H9 (cell line): ENCODE measurements at regions not wholly inside any gene's neighbourhood (a gene's known extent, or its start where the extent isn't known, plus 50 kb on each side); places are given as distances from the start of the nearest gene placed in this dataset.

Source experiments
- DNase-seq: peaks from one replicate; pipeline ENCODE4 v3.0.0-alpha.2; 2017
- H2AFZ ChIP-seq: one replicate; pipeline ENCODE4 v1.6.1; 2013; ENCODE audit warnings: mild to moderate bottlenecking, low read length, control low read depth, moderate library complexity
- H2AK5ac ChIP-seq: 2 replicates; pipeline ENCODE4 v1.6.1; 2013; ENCODE audit warnings: low read length, control low read depth, mixed read lengths; ENCODE audit not compliant: insufficient read length
- H2BK120ac ChIP-seq: one replicate; pipeline ENCODE4 v1.6.1; 2013; ENCODE audit warnings: low read depth, mild to moderate bottlenecking, low read length, control low read depth, inconsistent platforms; ENCODE audit not compliant: poor library complexity, severe bottlenecking
- H2BK12ac ChIP-seq: 2 replicates; pipeline ENCODE4 v1.6.1; 2013; ENCODE audit warnings: low read length, control low read depth, mixed read lengths, low read depth; ENCODE audit not compliant: insufficient read length
- H2BK15ac ChIP-seq: 2 replicates; pipeline ENCODE4 v1.6.1; 2013; ENCODE audit warnings: low read depth, low read length, control low read depth
- H2BK20ac ChIP-seq: one replicate; pipeline ENCODE4 v1.6.1; 2013; ENCODE audit warnings: low read depth, mild to moderate bottlenecking, low read length, control low read depth, inconsistent platforms; ENCODE audit not compliant: poor library complexity, severe bottlenecking
- H2BK5ac ChIP-seq: 2 replicates; pipeline ENCODE4 v1.6.1; 2013; ENCODE audit warnings: low read length, control low read depth, mixed read lengths; ENCODE audit not compliant: insufficient read length
- H3K14ac ChIP-seq: 2 replicates; pipeline ENCODE4 v1.6.1; 2013; ENCODE audit warnings: low read length, control low read depth; ENCODE audit not compliant: insufficient read depth
- H3K18ac ChIP-seq: 2 replicates; pipeline ENCODE4 v1.6.1; 2013; ENCODE audit warnings: low read depth, mild to moderate bottlenecking, mixed read lengths, low read length, control low read depth; ENCODE audit not compliant: insufficient read length
- H3K23ac ChIP-seq: 2 replicates; pipeline ENCODE4 v1.6.1; 2013; ENCODE audit warnings: low read length, control low read depth, mixed read lengths, low read depth; ENCODE audit not compliant: insufficient read length
- H3K23me2 ChIP-seq: 2 replicates; pipeline ENCODE4 v1.6.1; 2013; ENCODE audit warnings: low read depth, mild to moderate bottlenecking, mixed read lengths, low read length, control low read depth; ENCODE audit not compliant: insufficient read length, poor library complexity, severe bottlenecking
- H3K27ac ChIP-seq: 2 replicates; pipeline ENCODE4 v1.5.1; 2013; ENCODE audit warnings: low read length, control low read depth, mixed read lengths, low read depth; ENCODE audit not compliant: insufficient read length
- H3K27me3 ChIP-seq: 2 replicates; pipeline ENCODE4 v1.6.1; 2013; ENCODE audit warnings: low read length, control low read depth, inconsistent platforms; ENCODE audit not compliant: insufficient read depth
- H3K4ac ChIP-seq: 2 replicates; pipeline ENCODE4 v1.6.1; 2013; ENCODE audit warnings: low read depth, mild to moderate bottlenecking, control low read depth, inconsistent platforms, low read length, moderate library complexity
- H3K4me1 ChIP-seq: 2 replicates; pipeline ENCODE4 v1.6.1; 2013; ENCODE audit warnings: low read length, control low read depth, inconsistent platforms; ENCODE audit not compliant: insufficient read depth
- H3K4me2 ChIP-seq: 2 replicates; pipeline ENCODE4 v1.6.1; 2013; ENCODE audit warnings: low read length, control low read depth, mixed read lengths; ENCODE audit not compliant: insufficient read length, insufficient read depth
- H3K56ac ChIP-seq: 2 replicates; pipeline ENCODE4 v1.6.1; 2013; ENCODE audit warnings: low read depth, mild to moderate bottlenecking, mixed read lengths, low read length, control low read depth; ENCODE audit not compliant: insufficient read length
- H3K79me1 ChIP-seq: 2 replicates; pipeline ENCODE4 v1.6.1; 2013; ENCODE audit warnings: low read depth, mild to moderate bottlenecking, moderate library complexity, low read length, control low read depth, inconsistent platforms; ENCODE audit not compliant: insufficient read depth, poor library complexity, severe bottlenecking
- H3K79me2 ChIP-seq: 2 replicates; pipeline ENCODE4 v1.6.1; 2013; ENCODE audit warnings: low read length, control low read depth, inconsistent platforms; ENCODE audit not compliant: insufficient read depth
- H3K9ac ChIP-seq: 2 replicates; pipeline ENCODE4 v1.6.1; 2013; ENCODE audit warnings: low read length, control low read depth, mixed read lengths; ENCODE audit not compliant: insufficient read length; ENCODE audit errors: extremely low read depth
- H3K9me3 ChIP-seq: one replicate; pipeline ENCODE4 v1.6.1; 2013; ENCODE audit warnings: low read depth, low read length, inconsistent platforms; ENCODE audit not compliant: control insufficient read depth
- H3T11ph ChIP-seq: one replicate; pipeline ENCODE4 v1.6.1; 2013; ENCODE audit warnings: mild to moderate bottlenecking, low read length, control low read depth, inconsistent platforms
- H4K20me1 ChIP-seq: one replicate; pipeline ENCODE4 v1.6.1; 2013; ENCODE audit not compliant: control insufficient read depth, insufficient read length, insufficient read depth
- H4K5ac ChIP-seq: 2 replicates; pipeline ENCODE4 v1.6.1; 2013; ENCODE audit warnings: low read depth, mild to moderate bottlenecking, mixed read lengths, low read length, control low read depth; ENCODE audit not compliant: insufficient read length
- H4K8ac ChIP-seq: replicated peaks from 2 replicates; pipeline ENCODE4 v1.6.1; 2013; ENCODE audit warnings: low read length, control low read depth, mixed read lengths, low read depth; ENCODE audit not compliant: insufficient read length
- H4K91ac ChIP-seq: 2 replicates; pipeline ENCODE4 v1.6.1; 2013; ENCODE audit warnings: low read depth, mild to moderate bottlenecking, moderate library complexity, mixed read lengths, low read length, control low read depth; ENCODE audit not compliant: insufficient read length
- H3K27ac Mint-ChIP-seq, 3 experiments: 2 replicates in 2 of 3; 3 replicates in 1 of 3; pipeline ENCODE4 v1.8.0; 2020 to 2021; ENCODE audit warnings: mixed read lengths in 3 of 3, mild to moderate bottlenecking in 1 of 3, moderate library complexity in 1 of 3
- H3K27me3 Mint-ChIP-seq: 2 replicates; pipeline ENCODE4 v1.8.0; 2021; ENCODE audit warnings: low read depth, mild to moderate bottlenecking, moderate library complexity, mixed read lengths
- H3K36me3 Mint-ChIP-seq, 3 experiments: 2 replicates in 2 of 3; 3 replicates in 1 of 3; pipeline ENCODE4 v1.8.0; 2020 to 2021; ENCODE audit warnings: low read depth in 3 of 3, mixed read lengths in 3 of 3; ENCODE audit not compliant: insufficient read depth in 1 of 3
- H3K4me1 Mint-ChIP-seq, 2 experiments: 2 replicates each; pipeline ENCODE4 v1.8.0; 2020; ENCODE audit warnings: mixed read lengths in 2 of 2
- H3K4me3 Mint-ChIP-seq, 2 experiments: 2 replicates in 1 of 2; 3 replicates in 1 of 2; pipeline ENCODE4 v1.8.0; 2020 to 2021; ENCODE audit warnings: mild to moderate bottlenecking in 2 of 2, mixed read lengths in 2 of 2, moderate library complexity in 1 of 2
- H3K9me3 Mint-ChIP-seq, 2 experiments: 2 replicates in 1 of 2; 3 replicates in 1 of 2; pipeline ENCODE4 v1.8.0; 2020; ENCODE audit warnings: mild to moderate bottlenecking in 2 of 2, mixed read lengths in 2 of 2, moderate library complexity in 1 of 2
- WGBS: extraction: QIAGEN DNeasy Blood & Tissue Kit; methylation state at CpG from one replicate; pipeline ENCODE4 v1.1.7; 2013; ENCODE audit warnings: missing lambda C conversion rate, low lambda C conversion rate, mixed read lengths; ENCODE audit not compliant: insufficient read length; ENCODE audit errors: extremely low coverage; 5-methylcytosine and 5-hydroxymethylcytosine counted together
- TF ChIP-seq, protein P1 (sequence below): fragments of 200-600 bp; sonication (generic); conservative IDR thresholded peaks from 3 replicates; pipeline ENCODE4 v1.8.0; 2021; ENCODE audit warnings: antibody characterized with exemption, mild to moderate bottlenecking

DNA sequence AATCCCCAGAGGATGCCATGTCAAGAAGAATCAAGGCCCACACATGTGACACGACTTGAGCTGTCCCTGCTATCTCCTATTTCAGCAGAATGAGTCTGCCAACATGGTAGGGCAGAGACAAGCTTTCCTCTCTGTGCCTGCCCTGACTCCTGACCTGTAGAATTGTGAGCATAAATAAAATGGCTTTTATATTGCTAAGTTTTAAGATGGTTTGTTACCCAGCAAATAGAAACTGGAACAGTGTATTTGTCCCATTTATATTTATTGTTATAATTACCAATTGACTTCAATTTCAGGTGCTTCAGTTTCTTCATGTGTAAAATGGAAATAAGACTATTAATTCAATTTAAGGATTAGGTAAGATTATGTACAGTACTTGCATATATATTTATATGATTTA is 90.5 kb downstream of the ASB1 start:
- H2BK5ac ChIP-seq = no peak overlapping the region

More for the DNA sequence above, 90.5 kb downstream of the ASB1 start:
- Histone ChIP-seq H2BK15ac (no peak overlapping the region), H3K56ac (no peak overlapping the region), H3K4me2 (no peak overlapping the region), H2AK5ac (no peak overlapping the region), H3K79me2 (no peaks in the 10 kb centered on the region), H3K27me3 (no peaks in the 10 kb centered on the region), H4K20me1 (peaks cover 4% of the 10 kb centered on the region), H4K5ac (no peak overlapping the region), H4K8ac (no peak overlapping the region), H3K9me3 (no peaks in the 10 kb centered on the region), H3K9ac (no peak overlapping the region), H2AFZ (no peak overlapping the region), H4K91ac (no peak overlapping the region), H3K4ac (no peak overlapping the region), H3K23me2 (no peaks in the 10 kb centered on the region), H3K79me1 (no peaks in the 10 kb centered on the region), H2BK20ac (no peak overlapping the region), H3K18ac (no peak overlapping the region), H3T11ph (no peak overlapping the region), H3K27ac (no peak overlapping the region), H3K14ac (no peak overlapping the region), H3K23ac (no peak overlapping the region), H3K4me1 (no peaks in the 10 kb centered on the region), H2BK12ac (no peak overlapping the region), H2BK120ac (no peak overlapping the region)
- no CpG with 5 or more reads among the region's 1 CpG for WGBS
- no peak overlapping the region for H3K4me3 Mint-ChIP-seq
- H3K4me1 Mint-ChIP-seq = peaks cover 0 to 9% of the 10 kb centered on the region in 2 experiments; a peak in 2 of 4 replicates
- H3K9me3 Mint-ChIP-seq = peaks cover 4 to 7% of the 10 kb centered on the region in 2 experiments; a peak in 4 of 5 replicates
- no peak for DNase-seq
- TF ChIP-seq, protein P1, sequence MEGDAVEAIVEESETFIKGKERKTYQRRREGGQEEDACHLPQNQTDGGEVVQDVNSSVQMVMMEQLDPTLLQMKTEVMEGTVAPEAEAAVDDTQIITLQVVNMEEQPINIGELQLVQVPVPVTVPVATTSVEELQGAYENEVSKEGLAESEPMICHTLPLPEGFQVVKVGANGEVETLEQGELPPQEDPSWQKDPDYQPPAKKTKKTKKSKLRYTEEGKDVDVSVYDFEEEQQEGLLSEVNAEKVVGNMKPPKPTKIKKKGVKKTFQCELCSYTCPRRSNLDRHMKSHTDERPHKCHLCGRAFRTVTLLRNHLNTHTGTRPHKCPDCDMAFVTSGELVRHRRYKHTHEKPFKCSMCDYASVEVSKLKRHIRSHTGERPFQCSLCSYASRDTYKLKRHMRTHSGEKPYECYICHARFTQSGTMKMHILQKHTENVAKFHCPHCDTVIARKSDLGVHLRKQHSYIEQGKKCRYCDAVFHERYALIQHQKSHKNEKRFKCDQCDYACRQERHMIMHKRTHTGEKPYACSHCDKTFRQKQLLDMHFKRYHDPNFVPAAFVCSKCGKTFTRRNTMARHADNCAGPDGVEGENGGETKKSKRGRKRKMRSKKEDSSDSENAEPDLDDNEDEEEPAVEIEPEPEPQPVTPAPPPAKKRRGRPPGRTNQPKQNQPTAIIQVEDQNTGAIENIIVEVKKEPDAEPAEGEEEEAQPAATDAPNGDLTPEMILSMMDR = no peak
- peaks cover 3% of the 10 kb centered on the region; the same call in 1 of the 2 replicates for H3K27me3 Mint-ChIP-seq
- H3K27ac Mint-ChIP-seq = no peak overlapping the region
- peaks cover 0 to 5% (median 0%) of the 10 kb centered on the region in 3 experiments; a peak in 3 of 7 replicates for H3K36me3 Mint-ChIP-seq
